ENCODE measurements at regions not wholly inside any gene's neighbourhood (a gene's known extent, or its start where the extent isn't known, plus 50 kb on each side); places are given as distances from the start of the nearest gene placed in this dataset.

DNA sequence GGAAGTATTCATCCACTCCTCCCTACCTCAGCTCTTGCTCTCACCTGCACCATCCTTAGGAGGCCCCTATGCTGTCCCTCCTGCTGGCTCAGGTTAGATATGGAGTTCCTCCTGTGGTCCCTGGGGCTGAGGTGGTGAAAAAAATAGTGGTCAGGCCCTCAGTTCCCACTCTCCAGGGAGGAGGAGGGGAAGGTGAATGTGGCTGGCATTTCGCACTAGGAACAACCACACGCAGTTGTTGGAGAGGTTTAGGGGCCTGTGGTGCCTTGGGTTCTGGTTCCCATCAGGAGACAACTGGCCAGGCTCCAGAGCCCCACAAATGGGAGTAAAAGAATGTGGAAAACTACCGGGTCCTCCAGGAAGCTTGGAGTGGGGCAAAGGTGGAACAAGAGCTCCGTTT is 81.7 kb upstream of the HSPA9 start:
- no peak for TF ChIP-seq POLR2A (IDR thresholded peaks at IDR 0.05)
- peaks cover 6 to 40% (median 27%) of the 10 kb centered on the region in 6 donors for H3K4me1 ChIP-seq
- H3K36me3 ChIP-seq, result no peaks in the 10 kb centered on the region
- H3K4me3 ChIP-seq, result no peak overlapping the region
- intact Hi-C loops (cut with DNase I; ENCODE audit: low total_unique reads), result no loop called here
- H3K27me3 ChIP-seq (replicated peaks in 1 of 7), result peaks cover 0 to 96% (median 4%) of the 10 kb centered on the region in 7 donors
- 68 to 86% (median 80%) methylated on average over 4 of the region's 4 CpGs for WGBS, 5 donors
- H3K9me3 ChIP-seq, result no peaks in the 10 kb centered on the region
- H3K27ac ChIP-seq, result no peak overlapping the region
- no peak for DNase-seq

DNA sequence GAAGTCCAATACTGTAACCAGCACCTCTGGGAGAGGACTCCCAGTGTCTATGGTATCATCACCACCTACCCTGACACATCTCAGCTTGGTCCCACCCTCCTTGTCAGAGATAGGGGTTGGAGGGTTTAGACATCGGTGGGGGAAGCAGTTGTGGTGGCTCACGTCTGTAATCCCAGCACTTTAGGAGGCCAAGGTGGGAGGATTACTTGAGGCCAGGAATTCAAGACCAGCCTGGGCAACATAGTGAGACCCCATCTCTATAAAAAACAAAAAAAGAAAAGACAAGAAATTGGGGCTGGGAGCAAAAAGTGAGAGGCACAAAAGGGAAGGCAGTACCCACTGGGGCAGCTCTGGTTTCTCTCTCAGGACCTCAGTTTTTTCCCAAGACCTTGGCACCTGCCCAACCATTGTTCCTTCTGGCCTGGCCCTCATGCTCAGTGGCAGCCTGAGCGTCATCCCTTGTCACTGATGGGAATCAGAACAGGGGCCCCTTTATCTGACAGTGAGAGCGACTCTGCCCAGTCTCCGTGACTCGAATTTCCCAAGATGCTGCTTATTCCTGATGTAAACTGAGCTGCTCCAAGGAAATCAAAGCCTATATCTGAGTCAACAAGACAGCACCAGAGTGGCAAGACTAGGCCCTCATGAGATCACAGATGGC is 80.5 kb upstream of the HSPA9 start:
- no peak overlapping the region for H3K27ac ChIP-seq
- H3K4me1 ChIP-seq, result peaks cover 6 to 36% (median 28%) of the 10 kb centered on the region in 6 donors
- TF ChIP-seq POLR2AphosphoS5 (IDR thresholded peaks at IDR 0.05), result peak in 2 of 3 donors; percentile 23 to 32
- TF ChIP-seq POLR2A (IDR thresholded peaks at IDR 0.05), result no peak
- TF ChIP-seq, protein P1, sequence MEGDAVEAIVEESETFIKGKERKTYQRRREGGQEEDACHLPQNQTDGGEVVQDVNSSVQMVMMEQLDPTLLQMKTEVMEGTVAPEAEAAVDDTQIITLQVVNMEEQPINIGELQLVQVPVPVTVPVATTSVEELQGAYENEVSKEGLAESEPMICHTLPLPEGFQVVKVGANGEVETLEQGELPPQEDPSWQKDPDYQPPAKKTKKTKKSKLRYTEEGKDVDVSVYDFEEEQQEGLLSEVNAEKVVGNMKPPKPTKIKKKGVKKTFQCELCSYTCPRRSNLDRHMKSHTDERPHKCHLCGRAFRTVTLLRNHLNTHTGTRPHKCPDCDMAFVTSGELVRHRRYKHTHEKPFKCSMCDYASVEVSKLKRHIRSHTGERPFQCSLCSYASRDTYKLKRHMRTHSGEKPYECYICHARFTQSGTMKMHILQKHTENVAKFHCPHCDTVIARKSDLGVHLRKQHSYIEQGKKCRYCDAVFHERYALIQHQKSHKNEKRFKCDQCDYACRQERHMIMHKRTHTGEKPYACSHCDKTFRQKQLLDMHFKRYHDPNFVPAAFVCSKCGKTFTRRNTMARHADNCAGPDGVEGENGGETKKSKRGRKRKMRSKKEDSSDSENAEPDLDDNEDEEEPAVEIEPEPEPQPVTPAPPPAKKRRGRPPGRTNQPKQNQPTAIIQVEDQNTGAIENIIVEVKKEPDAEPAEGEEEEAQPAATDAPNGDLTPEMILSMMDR (IDR thresholded peaks at IDR 0.05 in 8 of 11, conservative IDR thresholded peaks at IDR 0.05 in 3 of 11), result no peak
- H3K27me3 ChIP-seq (replicated peaks in 1 of 7), result peaks cover 0 to 96% (median 7%) of the 10 kb centered on the region in 7 donors
- H3K4me3 ChIP-seq, result no peak overlapping the region
- no peak for DNase-seq
- WGBS, 5 donors, result 71 to 80% (median 74%) methylated on average over 6 of the region's 6 CpGs
- no peaks in the 10 kb centered on the region for H3K36me3 ChIP-seq
- intact Hi-C loops (cut with DNase I; ENCODE audit: low total_unique reads), result no loop called here
- H3K9me3 ChIP-seq, result no peaks in the 10 kb centered on the region

DNA sequence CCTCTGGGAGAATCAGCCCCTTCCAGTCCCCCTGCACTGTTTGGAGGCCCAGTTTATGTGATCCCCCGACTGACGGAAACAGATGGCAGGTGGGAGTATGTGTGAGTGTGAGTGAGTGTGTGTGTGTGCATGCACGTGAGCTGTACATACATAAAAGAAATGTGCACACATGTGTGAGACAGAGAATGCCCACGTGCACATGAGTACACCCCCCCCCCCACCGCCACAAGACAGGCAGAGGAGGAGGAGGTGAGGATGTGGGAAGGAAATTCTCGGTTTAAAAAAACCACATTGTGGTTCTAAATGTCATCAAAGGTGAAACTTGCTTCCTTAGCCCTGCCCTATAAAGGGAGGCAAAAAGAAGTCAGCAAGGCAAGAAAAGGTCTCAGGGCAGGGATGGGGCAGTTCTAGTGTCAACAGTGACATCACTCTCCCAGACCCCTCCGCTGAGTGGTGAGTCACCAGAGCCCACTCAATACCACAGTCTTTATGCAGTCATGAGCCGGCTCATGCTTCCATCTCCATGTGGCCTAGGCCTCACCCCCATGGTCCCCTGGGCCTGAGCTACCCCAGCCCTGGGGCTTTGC is 79.2 kb upstream of the HSPA9 start:
- Histone ChIP-seq H3K4me3 (no peak overlapping the region), H3K9me3 (no peaks in the 10 kb centered on the region), H3K36me3 (no peaks in the 10 kb centered on the region), H3K27me3 (replicated peaks in 1 of 7) (peaks cover 0 to 100% (median 8%) of the 10 kb centered on the region in 7 donors), H3K27ac (no peak overlapping the region), H3K4me1 (peaks cover 13 to 48% (median 39%) of the 10 kb centered on the region in 6 donors)
- 19 to 42% (median 22%) methylated on average over 8 of the region's 8 CpGs for WGBS, 5 donors
- intact Hi-C loops (cut with DNase I; ENCODE audit: low total_unique reads), result no loop called here
- TF ChIP-seq, protein P1 (IDR thresholded peaks at IDR 0.05 in 8 of 11, conservative IDR thresholded peaks at IDR 0.05 in 3 of 11), result no peak
- TF ChIP-seq POLR2A (IDR thresholded peaks at IDR 0.05), result no peak
- no peak for TF ChIP-seq POLR2AphosphoS5 (IDR thresholded peaks at IDR 0.05)
- no peak for DNase-seq

DNA sequence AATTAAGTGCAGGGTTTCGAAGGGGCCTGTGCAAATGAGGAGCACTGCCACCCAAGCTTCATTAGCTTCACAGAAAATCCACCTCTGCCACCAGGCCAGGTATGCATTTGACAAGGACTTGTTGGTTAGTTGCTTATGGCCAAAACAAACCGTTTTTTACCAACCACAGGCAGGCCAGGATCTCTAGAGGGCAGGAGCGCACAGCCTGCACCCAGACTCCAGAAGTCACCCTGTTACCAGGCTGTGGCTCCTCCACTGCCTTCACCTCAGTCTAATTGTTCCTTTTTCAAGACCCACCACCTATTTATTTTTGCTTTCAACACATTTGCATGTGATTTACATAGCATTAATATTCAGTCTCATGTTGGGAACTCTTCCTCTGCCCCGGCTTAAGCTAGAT is 78.3 kb upstream of the HSPA9 start:
- TF ChIP-seq POLR2A (IDR thresholded peaks at IDR 0.05), result no peak
- no peak for TF ChIP-seq POLR2AphosphoS5 (IDR thresholded peaks at IDR 0.05)
- TF ChIP-seq, protein P1 (IDR thresholded peaks at IDR 0.05 in 8 of 11, conservative IDR thresholded peaks at IDR 0.05 in 3 of 11), result no peak
- peaks cover 14 to 57% (median 46%) of the 10 kb centered on the region in 6 donors for H3K4me1 ChIP-seq
- DNase-seq, result no peak
- no peaks in the 10 kb centered on the region for H3K9me3 ChIP-seq
- no peak overlapping the region for H3K4me3 ChIP-seq
- no peaks in the 10 kb centered on the region for H3K36me3 ChIP-seq
- intact Hi-C loops (cut with DNase I; ENCODE audit: low total_unique reads), result no loop called here
- H3K27ac ChIP-seq, result no peak overlapping the region
- WGBS, 5 donors, result 37 to 56% (median 40%) methylated on average over 4 of the region's 4 CpGs
- peaks cover 0 to 100% (median 8%) of the 10 kb centered on the region in 7 donors for H3K27me3 ChIP-seq (replicated peaks in 1 of 7)
